Endothelial cell of umbilical vein (primary cell): ENCODE measurements at regions not wholly inside any gene's neighbourhood (a gene's known extent, or its start where the extent isn't known, plus 50 kb on each side); places are given as distances from the start of the nearest gene placed in this dataset.

ENCODE experiments used
- BruUV-seq: library from RNA; stranded (reverse); fragments of 400-500 nt; replicated peaks from 2 replicates; lab custom pipeline; 2021; lab: Mats Ljungman, UMichigan
- CTCF ChIA-PET: fragments of 300-600, 350-600 bp; sonication (Branson Sonifier 250); formaldehyde crosslinking; loops from one replicate; lab custom pipeline; 2021; ENCODE audit warnings: antibody characterized with exemption, inconsistent platforms; lab: Charles Lee
- POLR2A ChIA-PET: fragments of 300-600, 350-600 bp; sonication (Branson Sonifier 250); formaldehyde crosslinking; loops from one replicate; lab custom pipeline; 2021; ENCODE audit warnings: antibody characterized with exemption, inconsistent platforms; lab: Charles Lee
- DNase-seq: peaks from one replicate; pipeline ENCODE4 v3.0.0-alpha.2; 2011; ENCODE audit warnings: low read depth, low spot score
- FAIRE-seq: peaks from 2 replicates; lab custom pipeline; 2011; peaks lifted over from hg19 to GRCh38; lab: Jason Lieb, UNC
- H2AFZ ChIP-seq: 2 replicates; pipeline ENCODE4 v1.6.0; 2012; ENCODE audit warnings: low read depth, low read length, control low read depth, inconsistent platforms
- H3K27ac ChIP-seq: 2 replicates; pipeline ENCODE4 v1.5.1; 2011; ENCODE audit warnings: low read depth, mild to moderate bottlenecking, control low read depth, low read length, moderate library complexity; ENCODE audit not compliant: insufficient read depth
- H3K27me3 ChIP-seq, 2 experiments: 2 replicates each; pipeline versions ENCODE4 v1.6.0 to v1.6.1; 2011; ENCODE audit warnings: low read length in 2 of 2, mixed read lengths in 1 of 2; ENCODE audit not compliant: control insufficient read depth in 2 of 2, insufficient read depth in 2 of 2
- H3K36me3 ChIP-seq, 2 experiments: 2 replicates in 1 of 2; 3 replicates in 1 of 2; pipeline ENCODE4 v1.5.1; 2011; ENCODE audit warnings: low read length in 2 of 2, mild to moderate bottlenecking in 1 of 2, moderate library complexity in 1 of 2; ENCODE audit not compliant: control insufficient read depth in 2 of 2, insufficient read depth in 2 of 2; ENCODE audit errors: extremely low read depth in 1 of 2
- H3K4me1 ChIP-seq: 3 replicates; pipeline ENCODE4 v1.5.1; 2011; ENCODE audit warnings: mild to moderate bottlenecking, low read length; ENCODE audit not compliant: control insufficient read depth, insufficient read depth; ENCODE audit errors: extremely low read depth
- H3K4me2 ChIP-seq: 2 replicates; pipeline ENCODE4 v1.6.1; 2011; ENCODE audit warnings: low read length, control low read depth, mixed read lengths; ENCODE audit not compliant: insufficient read depth
- H3K4me3 ChIP-seq, 3 experiments: fragments of 200-600 bp in 1 of 3; sonication (generic), shearing (Covaris generic) in 1 of 3; replicated peaks in 1 of 3; 2 replicates each; pipeline ENCODE4 v1.5.1; 2011 to 2016; ENCODE audit warnings: control low read depth in 3 of 3, low read length in 3 of 3, mild to moderate bottlenecking in 2 of 3, inconsistent platforms in 1 of 3, low read depth in 1 of 3, moderate library complexity in 1 of 3; ENCODE audit not compliant: insufficient read depth in 1 of 3
- H3K79me2 ChIP-seq: 2 replicates; pipeline ENCODE4 v1.6.0; 2012; ENCODE audit warnings: low read length, inconsistent platforms; ENCODE audit not compliant: control insufficient read depth, insufficient read depth
- H3K9ac ChIP-seq: replicated peaks from 2 replicates; pipeline ENCODE3; 2011; ENCODE audit warnings: low read length, control low read depth; ENCODE audit not compliant: insufficient read depth; ENCODE audit errors: extremely low read depth
- H3K9me1 ChIP-seq: replicated peaks from 3 replicates; pipeline ENCODE4 v1.6.0; 2011; ENCODE audit warnings: mild to moderate bottlenecking, low read length; ENCODE audit not compliant: control insufficient read depth, insufficient read depth; ENCODE audit errors: extremely low read depth
- H3K9me3 ChIP-seq: replicated peaks from 2 replicates; pipeline ENCODE4 v1.5.1; 2012; ENCODE audit warnings: low read length, inconsistent platforms; ENCODE audit not compliant: control insufficient read depth, insufficient read depth
- H4K20me1 ChIP-seq: replicated peaks from 2 replicates; pipeline ENCODE3; 2011; ENCODE audit warnings: mild to moderate bottlenecking, low read length; ENCODE audit not compliant: control insufficient read depth, insufficient read depth; ENCODE audit errors: extremely low read depth
- EZH2 ChIP-seq: IDR thresholded peaks from 2 replicates; pipeline ENCODE4 v1.6.1; 2012; ENCODE audit warnings: borderline replicate concordance, low read depth, mild to moderate bottlenecking, moderate library complexity, low read length, inconsistent platforms; ENCODE audit not compliant: severe bottlenecking
- FOS ChIP-seq: IDR thresholded peaks from 2 replicates; pipeline ENCODE4 v1.6.1; 2011; ENCODE audit warnings: mild to moderate bottlenecking, low read length, moderate library complexity, borderline replicate concordance; ENCODE audit not compliant: insufficient read depth
- GATA2 ChIP-seq: IDR thresholded peaks from 2 replicates; pipeline ENCODE4 v1.7.0; 2011; ENCODE audit warnings: low read depth, mild to moderate bottlenecking, moderate library complexity, mixed read lengths, low read length; ENCODE audit not compliant: insufficient read length, insufficient read depth
- JUN ChIP-seq: IDR thresholded peaks from 2 replicates; pipeline ENCODE4 v1.6.1; 2011; ENCODE audit warnings: borderline replicate concordance, low read depth; ENCODE audit not compliant: insufficient read length, insufficient read depth
- MYC ChIP-seq: IDR thresholded peaks from one replicate; pipeline ENCODE4 v1.6.1; 2011; ENCODE audit warnings: mild to moderate bottlenecking, low read depth, low read length
- POLR2A ChIP-seq: IDR thresholded peaks from 2 replicates; pipeline ENCODE4 v1.6.1; 2012; ENCODE audit warnings: low read depth, mild to moderate bottlenecking, control low read depth, low read length
- POLR2AphosphoS5 ChIP-seq: IDR thresholded peaks from 2 replicates; pipeline ENCODE4 v1.6.1; 2012; ENCODE audit warnings: low read depth, mild to moderate bottlenecking, control low read depth, low read length, moderate library complexity; ENCODE audit not compliant: insufficient read depth
- dilution Hi-C: fragments of 300-500 bp; cut with MboI; formaldehyde crosslinking; loops from one replicate; pipeline ENCODE4 v1.15.0; 2019; ENCODE audit warnings: low sequenced_read_pairs; ENCODE audit not compliant: extremely low pct_ligation_motif_present
- intact Hi-C: fragments of 100-400 bp; cut with micrococcal nuclease; formaldehyde crosslinking; loops from one replicate; pipeline ENCODE4 v1.10.0; 2022
- TF ChIP-seq, protein P1 (sequence below): IDR thresholded peaks from 2 replicates; pipeline ENCODE4 v1.6.1; 2011; ENCODE audit not compliant: insufficient read depth, insufficient read length
- TF ChIP-seq, protein P2 (sequence below), 2 donors: IDR thresholded peaks; 1 replicate in 1 of 2; 2 replicates in 1 of 2; pipeline ENCODE4 v1.5.1; 2011; ENCODE audit warnings: low read length in 2 of 2, mild to moderate bottlenecking in 2 of 2, moderate library complexity in 2 of 2, control low read depth in 1 of 2, inconsistent platforms in 1 of 2, low read depth in 1 of 2; ENCODE audit not compliant: insufficient read depth in 1 of 2; ENCODE audit errors: extremely low read depth in 1 of 2

DNA sequence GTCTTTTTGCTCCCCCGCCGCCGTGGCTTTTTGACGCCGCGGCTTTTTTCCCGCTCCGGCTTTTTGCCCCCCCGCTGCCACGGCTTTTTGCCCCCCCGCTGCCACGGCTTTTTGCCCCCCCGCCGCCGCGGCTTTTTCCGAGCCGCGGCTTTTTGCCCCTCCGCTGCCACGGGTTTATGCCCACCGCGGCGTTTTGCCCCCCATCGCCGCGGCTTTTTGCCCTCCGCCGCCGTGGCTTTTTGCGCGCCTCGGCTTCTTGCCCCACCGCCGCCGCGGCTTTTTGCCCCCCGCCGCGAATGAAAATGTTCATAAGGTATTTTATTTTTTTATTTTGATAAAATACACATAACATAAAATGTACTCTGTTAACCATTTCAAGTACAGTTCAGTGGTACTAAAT, 527.2 kb upstream of the WSB1 start:
- CTCF ChIA-PET: no interaction called here
- dilution Hi-C loops: no loop called here
- TF ChIP-seq EZH2 (no peak), FOS (no peak), MYC (no peak), POLR2A (no peak)
- TF ChIP-seq, protein P1, sequence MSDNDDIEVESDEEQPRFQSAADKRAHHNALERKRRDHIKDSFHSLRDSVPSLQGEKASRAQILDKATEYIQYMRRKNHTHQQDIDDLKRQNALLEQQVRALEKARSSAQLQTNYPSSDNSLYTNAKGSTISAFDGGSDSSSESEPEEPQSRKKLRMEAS: no peak
- intact Hi-C loops: no loop called here
- Histone ChIP-seq H3K27ac (no peak overlapping the region), H3K9me1 (no peaks in the 10 kb centered on the region), H3K4me1 (no peaks in the 10 kb centered on the region), H3K4me3 (no peak overlapping the region), H2AFZ (no peak overlapping the region), H3K27me3 (no peaks in the 10 kb centered on the region), H3K36me3 (no peaks in the 10 kb centered on the region), H3K79me2 (no peaks in the 10 kb centered on the region), H3K9me3 (no peaks in the 10 kb centered on the region), H3K9ac (no peak overlapping the region), H3K4me2 (no peak overlapping the region), H4K20me1 (no peaks in the 10 kb centered on the region)
- FAIRE-seq: no peak
- POLR2A ChIA-PET: no interaction called here
- no peak for DNase-seq
- no TSS peak for BruUV-seq

DNA sequence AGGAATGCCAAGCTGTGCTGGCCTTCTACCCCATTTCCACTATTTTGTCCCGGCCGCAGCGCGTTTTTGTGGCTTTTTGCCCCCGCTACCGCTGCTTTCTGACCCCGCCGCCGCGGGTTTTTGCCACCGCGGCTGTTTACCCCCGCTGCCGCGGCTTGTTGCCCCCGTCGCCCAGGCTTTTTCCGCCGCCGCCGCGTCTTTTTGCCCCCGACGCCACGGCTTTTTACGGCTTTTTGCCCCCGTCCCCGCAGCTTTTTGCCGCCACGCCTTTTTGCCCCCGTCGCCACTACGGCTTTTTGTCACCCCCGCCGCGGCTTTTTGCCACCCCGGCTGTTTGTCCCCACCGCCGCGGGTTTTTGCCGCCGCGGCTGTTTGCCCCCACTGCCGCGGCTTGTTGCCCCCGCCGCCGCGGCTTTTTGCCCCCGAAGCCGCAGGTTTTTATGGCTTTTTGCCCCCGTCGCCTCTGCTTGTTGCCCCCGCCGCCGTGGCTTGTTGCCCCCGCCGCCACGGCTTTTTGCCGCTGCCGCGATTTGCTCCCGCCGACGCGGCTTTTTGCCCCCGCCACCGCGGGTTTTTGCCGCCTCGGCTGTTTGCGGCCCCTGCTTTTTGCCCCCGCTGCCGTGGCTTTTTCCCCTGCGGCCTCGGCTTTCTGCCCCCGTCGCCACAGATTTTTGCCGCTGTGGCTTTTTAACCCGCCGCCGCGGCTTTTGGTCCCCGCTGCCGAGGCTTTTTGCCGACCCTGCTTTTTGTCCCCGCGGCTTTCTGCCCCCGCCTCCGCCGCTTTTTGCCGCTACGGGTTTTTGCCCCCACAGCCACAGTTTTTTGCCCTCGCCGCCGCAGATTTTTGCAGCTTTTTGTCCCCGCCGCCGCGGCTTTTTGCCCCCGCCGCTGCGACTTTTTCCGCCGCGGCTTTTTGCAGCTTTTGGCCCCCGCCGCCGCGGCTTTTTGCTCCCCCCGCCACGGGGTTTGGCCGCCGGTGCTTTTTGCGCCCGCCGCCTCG, 520.4 kb upstream of the WSB1 start:
- Histone ChIP-seq H3K4me2 (no peak overlapping the region), H3K36me3 (no peaks in the 10 kb centered on the region), H3K27me3 (no peaks in the 10 kb centered on the region), H3K9me3 (no peaks in the 10 kb centered on the region), H3K4me1 (no peaks in the 10 kb centered on the region), H2AFZ (no peak overlapping the region), H3K9ac (no peak overlapping the region), H4K20me1 (no peaks in the 10 kb centered on the region), H3K9me1 (no peaks in the 10 kb centered on the region), H3K79me2 (no peaks in the 10 kb centered on the region), H3K4me3 (no peak overlapping the region), H3K27ac (no peak overlapping the region)
- POLR2A ChIA-PET: no interaction called here
- dilution Hi-C loops: no loop called here
- BruUV-seq: no TSS peak
- DNase-seq (no peak), FAIRE-seq (no peak)
- TF ChIP-seq MYC (no peak), GATA2 (no peak), JUN (no peak), POLR2AphosphoS5 (no peak), EZH2 (no peak)
- TF ChIP-seq, protein P2, sequence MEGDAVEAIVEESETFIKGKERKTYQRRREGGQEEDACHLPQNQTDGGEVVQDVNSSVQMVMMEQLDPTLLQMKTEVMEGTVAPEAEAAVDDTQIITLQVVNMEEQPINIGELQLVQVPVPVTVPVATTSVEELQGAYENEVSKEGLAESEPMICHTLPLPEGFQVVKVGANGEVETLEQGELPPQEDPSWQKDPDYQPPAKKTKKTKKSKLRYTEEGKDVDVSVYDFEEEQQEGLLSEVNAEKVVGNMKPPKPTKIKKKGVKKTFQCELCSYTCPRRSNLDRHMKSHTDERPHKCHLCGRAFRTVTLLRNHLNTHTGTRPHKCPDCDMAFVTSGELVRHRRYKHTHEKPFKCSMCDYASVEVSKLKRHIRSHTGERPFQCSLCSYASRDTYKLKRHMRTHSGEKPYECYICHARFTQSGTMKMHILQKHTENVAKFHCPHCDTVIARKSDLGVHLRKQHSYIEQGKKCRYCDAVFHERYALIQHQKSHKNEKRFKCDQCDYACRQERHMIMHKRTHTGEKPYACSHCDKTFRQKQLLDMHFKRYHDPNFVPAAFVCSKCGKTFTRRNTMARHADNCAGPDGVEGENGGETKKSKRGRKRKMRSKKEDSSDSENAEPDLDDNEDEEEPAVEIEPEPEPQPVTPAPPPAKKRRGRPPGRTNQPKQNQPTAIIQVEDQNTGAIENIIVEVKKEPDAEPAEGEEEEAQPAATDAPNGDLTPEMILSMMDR (IDR thresholded peaks at IDR 0.05; ENCODE audit: extremely low read depth in 1 of 2, insufficient read depth in 1 of 2, low read depth in 1 of 2, low read length in 2 of 2): no peak
- TF ChIP-seq, protein P1: no peak
- CTCF ChIA-PET: no interaction called here
- intact Hi-C loops: no loop called here
